ENCODE measurements at regions not wholly inside any gene's neighbourhood (a gene's known extent, or its start where the extent isn't known, plus 50 kb on each side); places are given as distances from the start of the nearest gene placed in this dataset.

- TF ChIP-seq POLR2A (IDR thresholded peaks at IDR 0.05) = no peak
- no peak for TF ChIP-seq CTCF (IDR thresholded peaks at IDR 0.05)
These were observed 286.9 kb downstream of the RFC3 start for GRCh38 chr13:34104853-34105252.

Measured in thyroid gland (tissue), 4 donors.